Upper lobe of left lung (tissue), 6 donors: ENCODE measurements at regions not wholly inside any gene's neighbourhood (a gene's known extent, or its start where the extent isn't known, plus 50 kb on each side); places are given as distances from the start of the nearest gene placed in this dataset.

Source experiments
- ATAC-seq, 2 donors: fragments of 200-7000 bp; cut with Tn5 transposase; one replicate each; pipeline ENCODE4 v1.9.1; 2022; ENCODE audit warnings: mild to moderate bottlenecking in 2 of 2, moderate library complexity in 2 of 2; ENCODE audit not compliant: low FRiP score in 2 of 2
- DNase-seq, 2 donors: peaks; one replicate each; pipeline ENCODE4 v3.0.0-alpha.2; 2019 to 2020
- H3K27ac ChIP-seq, 4 donors: fragments of 200-600 bp; sonication (generic); one replicate each; pipeline ENCODE4 v1.5.1; 2016 to 2019
- H3K27me3 ChIP-seq, 4 donors: fragments of 200-600 bp; sonication (generic); one replicate each; pipeline ENCODE4 v1.5.1; 2017 to 2019
- H3K36me3 ChIP-seq, 4 donors: fragments of 200-600 bp; sonication (generic); one replicate each; pipeline ENCODE4 v1.5.1; 2016 to 2019
- H3K4me1 ChIP-seq, 4 donors: fragments of 200-600 bp; sonication (generic); one replicate each; pipeline ENCODE4 v1.5.1; 2018 to 2019
- H3K4me3 ChIP-seq, 4 donors: fragments of 200-600 bp; sonication (generic); one replicate each; pipeline ENCODE4 v1.5.1; 2017 to 2019; ENCODE audit warnings: mild to moderate bottlenecking in 2 of 4, moderate library complexity in 1 of 4
- H3K9me3 ChIP-seq, 4 donors: fragments of 200-600 bp; sonication (generic); one replicate each; pipeline ENCODE4 v1.5.1; 2018 to 2019
- EP300 ChIP-seq, 4 donors: sonication (generic); formaldehyde crosslinking; IDR thresholded peaks; one replicate each; pipeline ENCODE4 v1.5.1; 2017; ENCODE audit warnings: antibody characterized with exemption in 4 of 4, control low read depth in 2 of 4
- POLR2A ChIP-seq, 4 donors: fragments of 450-650 bp; IDR thresholded peaks; one replicate each; pipeline ENCODE4 v1.5.1; 2016 to 2017; ENCODE audit warnings: antibody characterized with exemption in 4 of 4, mild to moderate bottlenecking in 2 of 4
- POLR2AphosphoS5 ChIP-seq, 2 donors: sonication (generic); formaldehyde crosslinking; IDR thresholded peaks; one replicate each; pipeline ENCODE4 v1.5.1; 2017; ENCODE audit warnings: antibody characterized with exemption in 2 of 2
- WGBS, 2 donors: methylation state at CpG; one replicate each; pipeline ENCODE4 v1.1.5; 2017 to 2018; 5-methylcytosine and 5-hydroxymethylcytosine counted together
- TF ChIP-seq, protein P1 (sequence below), 6 experiments: fragments of 450-650 bp in 4 of 6; fragments of 200-600 bp in 2 of 6; sonication (generic) in 2 of 6; IDR thresholded peaks; one replicate each; pipeline ENCODE4 v1.5.1; 2016 to 2019; ENCODE audit warnings: antibody characterized with exemption in 6 of 6
- donor health status: DM: no; HTN: no; CAD: no; lungs with moderate emphysema.
- donor health status: DM: no; HTN: yes; CAD: no; lungs with severe emphysema.

DNA sequence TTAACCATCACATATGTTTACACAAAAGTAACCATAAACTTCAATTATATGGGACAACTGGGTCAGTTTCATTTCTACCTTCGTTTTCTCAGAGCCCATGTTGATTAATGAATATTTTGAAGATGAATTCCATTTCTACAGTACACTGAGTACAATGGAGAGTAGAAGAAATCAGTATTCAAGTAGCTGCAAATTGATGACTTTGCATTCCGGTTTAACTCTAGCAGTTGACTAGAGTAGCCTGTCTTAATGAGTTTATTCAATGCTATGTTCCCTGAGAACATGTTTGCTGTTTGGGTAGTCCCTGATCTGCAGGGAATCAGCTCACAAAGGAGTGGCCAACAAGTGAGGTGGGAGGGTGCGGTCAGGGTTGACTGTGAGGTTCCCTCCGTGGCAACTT is 168.3 kb downstream of the TRIML1 start:
- WGBS, 2 donors: 77 to 79% methylated on average over 4 of the region's 4 CpGs
- TF ChIP-seq POLR2AphosphoS5 (IDR thresholded peaks at IDR 0.05) (no peak), EP300 (IDR thresholded peaks at IDR 0.05) (no peak), POLR2A (IDR thresholded peaks at IDR 0.05) (no peak)
- Histone ChIP-seq H3K36me3 (no peaks in the 10 kb centered on the region), H3K27ac (no peak overlapping the region), H3K9me3 (peaks cover 0 to 3% (median 0%) of the 10 kb centered on the region in 4 donors), H3K27me3 (no peaks in the 10 kb centered on the region), H3K4me3 (no peak overlapping the region), H3K4me1 (no peaks in the 10 kb centered on the region)
- DNase-seq (no peak), ATAC-seq (no peak)

DNA sequence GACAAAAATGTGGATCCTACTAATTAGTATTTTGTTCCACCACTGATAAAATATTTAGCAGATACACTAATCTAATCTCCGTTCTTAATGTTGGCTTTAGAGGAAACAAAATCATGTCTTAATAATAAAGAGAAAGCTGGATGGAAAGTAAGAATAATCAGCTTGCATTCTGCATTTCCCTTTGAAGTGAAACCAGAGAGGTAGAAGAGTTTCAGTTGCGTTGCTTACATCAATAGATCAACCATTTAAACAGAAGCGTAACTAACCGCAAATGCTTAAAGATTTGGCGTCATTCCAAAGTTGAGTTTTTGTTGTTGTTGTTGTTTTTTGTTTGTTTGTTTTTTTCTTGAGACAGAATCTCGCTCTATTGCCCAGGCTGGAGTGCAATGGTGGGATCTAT is 168.9 kb downstream of the TRIML1 start:
- Histone ChIP-seq H3K27ac (no peak overlapping the region), H3K36me3 (no peaks in the 10 kb centered on the region), H3K4me1 (no peaks in the 10 kb centered on the region), H3K27me3 (no peaks in the 10 kb centered on the region), H3K4me3 (no peak overlapping the region), H3K9me3 (peaks cover 0 to 3% (median 0%) of the 10 kb centered on the region in 4 donors)
- TF ChIP-seq POLR2AphosphoS5 (IDR thresholded peaks at IDR 0.05) (no peak), POLR2A (IDR thresholded peaks at IDR 0.05) (no peak), EP300 (IDR thresholded peaks at IDR 0.05) (no peak)
- TF ChIP-seq, protein P1, sequence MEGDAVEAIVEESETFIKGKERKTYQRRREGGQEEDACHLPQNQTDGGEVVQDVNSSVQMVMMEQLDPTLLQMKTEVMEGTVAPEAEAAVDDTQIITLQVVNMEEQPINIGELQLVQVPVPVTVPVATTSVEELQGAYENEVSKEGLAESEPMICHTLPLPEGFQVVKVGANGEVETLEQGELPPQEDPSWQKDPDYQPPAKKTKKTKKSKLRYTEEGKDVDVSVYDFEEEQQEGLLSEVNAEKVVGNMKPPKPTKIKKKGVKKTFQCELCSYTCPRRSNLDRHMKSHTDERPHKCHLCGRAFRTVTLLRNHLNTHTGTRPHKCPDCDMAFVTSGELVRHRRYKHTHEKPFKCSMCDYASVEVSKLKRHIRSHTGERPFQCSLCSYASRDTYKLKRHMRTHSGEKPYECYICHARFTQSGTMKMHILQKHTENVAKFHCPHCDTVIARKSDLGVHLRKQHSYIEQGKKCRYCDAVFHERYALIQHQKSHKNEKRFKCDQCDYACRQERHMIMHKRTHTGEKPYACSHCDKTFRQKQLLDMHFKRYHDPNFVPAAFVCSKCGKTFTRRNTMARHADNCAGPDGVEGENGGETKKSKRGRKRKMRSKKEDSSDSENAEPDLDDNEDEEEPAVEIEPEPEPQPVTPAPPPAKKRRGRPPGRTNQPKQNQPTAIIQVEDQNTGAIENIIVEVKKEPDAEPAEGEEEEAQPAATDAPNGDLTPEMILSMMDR (IDR thresholded peaks at IDR 0.05): no peak
- ATAC-seq (no peak), DNase-seq (no peak)
- 86 to 90% methylated on average over 6 of the region's 6 CpGs for WGBS, 2 donors

DNA sequence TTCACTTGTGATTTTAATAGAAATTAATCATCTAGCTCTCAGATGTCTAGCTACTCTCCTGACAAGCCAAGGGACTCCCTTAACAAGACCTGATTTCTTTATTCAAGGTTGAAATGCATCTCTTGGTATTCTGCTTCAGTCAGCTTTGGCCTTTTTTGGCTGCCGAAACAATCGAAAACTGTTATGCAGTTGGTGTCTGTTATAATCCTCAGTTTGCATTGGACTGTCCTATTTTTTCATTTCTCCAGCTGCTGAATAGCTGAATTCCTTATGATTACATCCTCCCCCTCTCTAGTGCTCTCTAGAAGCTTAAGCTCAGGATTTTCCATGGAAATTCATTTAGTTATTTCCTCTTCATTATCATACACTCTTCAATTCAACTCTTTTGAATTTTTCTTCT is 177.2 kb downstream of the TRIML1 start:
- DNase-seq (no peak), ATAC-seq (no peak)

DNA sequence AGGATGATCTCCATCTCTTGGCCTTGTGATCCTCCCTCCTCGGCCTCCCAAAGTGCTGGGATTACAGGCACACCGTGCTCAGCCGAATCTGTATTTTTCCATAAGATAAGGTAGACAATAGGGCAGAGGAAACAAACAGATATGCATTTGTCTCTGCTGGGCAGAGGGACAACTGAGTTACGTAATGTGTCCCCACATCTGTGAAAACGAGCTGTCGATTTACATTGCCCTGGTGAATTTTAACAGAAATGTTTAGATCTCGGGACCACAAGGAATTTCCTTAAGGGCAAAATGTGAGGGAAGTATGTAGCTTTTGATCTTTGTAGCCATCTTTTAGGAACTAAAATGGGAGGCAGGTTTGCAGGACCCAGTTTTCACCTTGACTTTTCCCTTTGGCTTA is 189.7 kb downstream of the TRIML1 start:
- Histone ChIP-seq H3K9me3 (no peaks in the 10 kb centered on the region), H3K4me1 (no peaks in the 10 kb centered on the region), H3K27me3 (no peaks in the 10 kb centered on the region), H3K36me3 (no peaks in the 10 kb centered on the region), H3K4me3 (no peak overlapping the region), H3K27ac (no peak overlapping the region)
- WGBS, 2 donors: 78 to 83% methylated on average over 7 of the region's 7 CpGs
- DNase-seq (no peak), ATAC-seq (no peak)
- TF ChIP-seq EP300 (IDR thresholded peaks at IDR 0.05) (no peak), POLR2A (IDR thresholded peaks at IDR 0.05) (no peak), POLR2AphosphoS5 (IDR thresholded peaks at IDR 0.05) (no peak)
- TF ChIP-seq, protein P1 (IDR thresholded peaks at IDR 0.05): no peak

More for the DNA sequence above, 177.2 kb downstream of the TRIML1 start:
- Histone ChIP-seq H3K27ac (no peak overlapping the region), H3K36me3 (no peaks in the 10 kb centered on the region), H3K27me3 (no peaks in the 10 kb centered on the region), H3K4me3 (no peak overlapping the region), H3K9me3 (no peaks in the 10 kb centered on the region), H3K4me1 (no peaks in the 10 kb centered on the region)
- TF ChIP-seq POLR2AphosphoS5 (IDR thresholded peaks at IDR 0.05) (no peak), EP300 (IDR thresholded peaks at IDR 0.05) (no peak), POLR2A (IDR thresholded peaks at IDR 0.05) (no peak)
- TF ChIP-seq, protein P1 (IDR thresholded peaks at IDR 0.05): no peak
- 85 to 98% methylated on average over 2 of the region's 2 CpGs for WGBS, 2 donors

DNA sequence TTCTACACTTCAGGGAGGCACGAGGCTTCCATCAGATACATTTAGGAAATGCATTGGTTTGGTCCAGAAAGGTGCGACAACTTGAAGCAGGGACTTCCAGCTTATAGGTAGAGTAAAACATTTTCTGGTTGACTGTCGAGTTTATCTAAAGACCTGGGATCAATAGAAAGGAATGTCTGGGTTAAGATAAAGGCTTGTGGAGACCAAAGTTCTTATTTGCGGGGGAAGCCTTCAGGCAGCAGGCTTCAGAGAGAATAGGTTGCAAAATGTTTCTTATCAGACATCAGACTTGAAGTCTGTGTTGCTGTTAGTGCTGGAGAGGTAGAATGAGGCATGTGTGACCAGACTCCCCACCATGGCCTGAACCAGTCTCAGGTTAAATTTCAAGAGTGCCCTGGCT is 190.3 kb downstream of the TRIML1 start:
- Histone ChIP-seq H3K4me3 (no peak overlapping the region), H3K27me3 (no peaks in the 10 kb centered on the region), H3K4me1 (no peaks in the 10 kb centered on the region), H3K9me3 (no peaks in the 10 kb centered on the region), H3K36me3 (no peaks in the 10 kb centered on the region), H3K27ac (no peak overlapping the region)
- WGBS, 2 donors: 81 to 94% methylated on average over 4 of the region's 4 CpGs
- no peak for TF ChIP-seq POLR2AphosphoS5 (IDR thresholded peaks at IDR 0.05)
- TF ChIP-seq, protein P1 (IDR thresholded peaks at IDR 0.05): no peak
- no peak for TF ChIP-seq EP300 (IDR thresholded peaks at IDR 0.05)
- no peak for TF ChIP-seq POLR2A (IDR thresholded peaks at IDR 0.05)
- ATAC-seq: no peak
- no peak for DNase-seq
